AG20443 (cell line): ENCODE measurements at regions not wholly inside any gene's neighbourhood (a gene's known extent, or its start where the extent isn't known, plus 50 kb on each side); places are given as distances from the start of the nearest gene placed in this dataset.

Source experiments
- DNase-seq: peaks from one replicate; pipeline ENCODE4 v3.0.0; 2012; ENCODE audit warnings: low spot score, mixed read lengths

DNA sequence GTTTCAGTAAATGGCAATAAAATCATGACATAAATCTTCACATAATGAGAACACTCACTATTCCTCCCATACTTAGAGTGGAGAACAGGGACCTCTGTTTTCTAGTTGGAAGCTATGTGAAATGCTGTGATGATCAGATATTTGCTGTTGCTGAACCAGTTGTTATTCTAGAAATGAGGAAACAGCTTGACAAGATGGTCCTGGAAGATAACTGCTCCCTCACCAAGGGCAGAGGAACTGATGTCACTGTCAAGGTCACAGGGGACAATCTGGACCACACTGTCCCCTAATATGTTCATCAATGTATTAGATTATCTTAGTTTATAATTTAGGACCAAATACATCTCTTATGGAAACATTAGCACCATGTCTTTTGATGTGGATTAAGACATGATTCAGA lies 1173.3 kb downstream of the PCDH17 start:
- no peak for DNase-seq

DNA sequence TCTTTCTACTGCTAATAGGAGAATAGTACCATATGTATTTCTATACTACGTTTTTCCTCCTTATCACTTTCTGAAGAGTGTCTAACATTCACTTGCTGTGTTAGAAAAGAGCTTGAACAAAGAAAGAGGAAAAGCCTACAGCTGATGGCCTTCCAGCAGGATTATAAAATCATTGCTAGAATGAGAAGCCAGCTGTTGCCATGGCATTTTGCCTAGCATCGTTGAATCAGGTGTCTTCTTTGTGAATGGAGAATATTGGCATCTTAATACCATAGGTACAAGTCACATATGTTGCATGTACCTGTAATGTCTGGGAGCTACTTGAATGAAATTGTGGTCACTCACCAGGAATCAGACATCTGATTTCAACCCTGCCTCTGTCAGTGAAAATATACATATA lies 1174.9 kb downstream of the PCDH17 start:
- no peak for DNase-seq

DNA sequence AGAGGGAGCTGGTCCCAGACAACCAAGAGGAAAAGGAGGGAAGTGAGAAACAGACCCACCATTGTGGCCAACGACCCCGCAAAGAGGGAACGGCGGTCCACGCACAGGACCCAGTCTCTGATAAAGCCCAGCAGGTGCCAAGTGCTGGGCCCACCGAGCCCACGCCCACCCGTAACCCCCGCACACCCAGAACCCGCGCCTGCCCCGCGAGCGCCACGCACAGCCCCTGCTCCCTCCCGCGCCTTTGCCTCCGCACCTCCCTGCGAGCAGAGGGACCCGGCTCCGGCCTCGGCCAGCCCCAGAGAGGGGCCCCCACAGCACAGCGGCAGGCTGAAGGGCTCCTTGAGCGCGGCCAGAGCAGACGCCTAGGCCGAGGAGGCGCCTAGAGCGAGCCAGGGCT lies 1192.2 kb downstream of the PCDH17 start:
- DNase-seq, result no peak

DNA sequence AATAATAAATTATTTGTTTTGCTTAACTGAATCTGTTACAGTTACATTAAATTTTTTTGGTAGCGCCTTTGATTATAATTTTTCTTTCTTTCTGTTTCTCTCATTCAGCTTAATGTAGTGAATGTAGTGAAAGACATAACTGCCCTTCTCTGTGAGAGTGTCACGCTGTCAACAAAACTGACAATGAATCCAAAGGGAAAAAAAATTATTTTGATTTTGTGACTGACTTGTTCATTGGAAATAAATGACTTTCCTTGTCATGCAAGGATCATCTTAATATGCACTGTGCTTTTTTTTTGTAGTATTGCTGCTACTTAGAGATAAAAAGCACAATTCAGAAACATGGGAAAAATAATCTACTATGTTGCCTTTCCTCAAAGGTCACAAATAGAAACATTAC lies 1196.4 kb downstream of the PCDH17 start:
- DNase-seq, result no peak

DNA sequence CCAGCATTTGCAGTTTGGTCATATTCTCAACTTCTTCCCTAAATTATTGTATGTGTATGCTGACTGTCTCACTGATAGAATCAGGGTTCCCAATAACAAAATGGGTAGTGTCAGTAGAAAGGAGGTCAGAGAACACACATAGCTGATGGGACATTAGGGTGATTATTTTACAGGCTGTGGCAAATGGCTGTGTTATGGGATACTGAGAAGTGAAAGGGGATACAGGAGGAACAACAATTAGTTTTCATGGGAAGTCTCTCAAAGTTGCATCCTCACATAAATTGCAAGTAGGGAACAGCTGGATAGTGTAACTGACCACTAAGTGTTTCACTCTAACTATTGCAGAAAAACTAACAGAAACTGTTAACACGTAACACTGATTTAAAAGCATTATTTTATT lies 1199.3 kb downstream of the PCDH17 start:
- DNase-seq, result no peak

DNA sequence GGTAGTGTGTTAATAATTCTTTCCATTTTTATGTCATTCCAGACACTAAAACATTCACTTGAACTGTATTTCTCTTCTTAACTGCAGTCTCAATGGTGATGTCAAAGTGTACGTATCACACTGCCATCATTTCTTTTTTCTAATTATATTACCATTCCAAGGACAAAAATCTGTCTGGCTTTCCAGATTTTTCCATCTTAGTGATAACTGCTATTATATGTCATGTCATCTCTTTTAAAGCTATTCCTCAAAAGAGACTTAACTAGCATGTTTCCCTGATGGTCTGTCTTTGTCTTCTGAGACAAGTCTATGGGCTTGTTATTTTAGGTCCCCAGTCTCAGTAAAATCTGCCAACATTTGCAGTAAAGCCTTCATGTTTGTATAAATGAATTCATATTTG lies 1207.1 kb downstream of the PCDH17 start:
- no peak for DNase-seq

DNA sequence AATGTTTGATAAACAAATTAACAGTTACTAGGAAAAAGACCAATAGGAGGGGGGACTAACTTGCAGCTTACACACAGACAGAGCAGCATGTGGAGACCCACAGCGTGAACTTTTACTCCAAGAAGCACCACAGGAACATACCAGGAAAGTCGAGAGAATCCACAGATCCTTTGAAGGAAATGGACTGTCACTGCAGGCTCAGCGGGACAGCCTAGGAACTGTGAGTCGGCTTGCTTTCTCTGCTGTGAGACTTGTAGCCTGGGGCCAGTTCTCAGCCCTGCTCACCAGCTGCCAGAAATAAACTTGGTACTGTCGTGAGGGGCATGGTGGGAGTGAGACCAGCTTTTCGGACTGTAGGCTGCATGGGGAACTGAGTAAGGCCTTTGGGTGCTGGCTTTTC lies 1211.5 kb downstream of the PCDH17 start:
- DNase-seq, result no peak

DNA sequence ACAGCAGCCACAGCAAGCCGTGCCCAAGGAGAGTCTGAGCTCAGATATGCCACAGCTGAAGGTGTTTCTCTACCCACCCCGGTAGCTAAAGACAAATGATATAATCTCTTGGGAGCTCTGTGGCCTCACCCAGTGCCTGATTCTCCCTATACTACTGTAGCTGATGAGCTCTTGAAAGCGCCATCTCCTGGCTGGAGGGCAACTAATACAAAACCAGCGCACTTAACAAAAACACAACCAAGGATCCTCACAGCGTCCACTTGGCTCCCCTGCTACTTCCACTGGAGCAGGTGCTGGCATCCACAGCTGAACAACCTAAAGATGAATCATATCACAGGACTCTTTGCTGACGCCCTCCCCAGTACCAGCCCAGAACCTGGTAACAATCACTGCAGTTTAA lies 1212.0 kb downstream of the PCDH17 start:
- no peak for DNase-seq

DNA sequence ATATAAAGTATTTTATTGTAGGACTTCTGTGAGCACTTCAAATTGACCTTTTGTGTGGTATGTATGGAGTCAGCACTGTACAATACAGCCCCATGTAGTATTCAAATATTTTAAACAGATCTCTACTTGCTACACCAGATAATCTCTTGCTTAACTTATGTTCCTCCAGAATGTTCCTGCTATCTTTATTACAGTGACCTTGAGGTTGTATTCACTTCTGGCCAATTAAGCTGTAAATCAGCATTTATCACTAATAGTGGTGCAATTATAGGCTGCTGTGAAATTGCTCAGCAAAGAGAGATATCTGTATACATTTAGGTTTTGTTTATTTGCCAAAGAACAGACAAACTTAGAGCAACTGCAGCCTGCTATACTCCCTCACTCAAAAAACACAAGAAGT lies 1218.6 kb downstream of the PCDH17 start:
- no peak for DNase-seq

DNA sequence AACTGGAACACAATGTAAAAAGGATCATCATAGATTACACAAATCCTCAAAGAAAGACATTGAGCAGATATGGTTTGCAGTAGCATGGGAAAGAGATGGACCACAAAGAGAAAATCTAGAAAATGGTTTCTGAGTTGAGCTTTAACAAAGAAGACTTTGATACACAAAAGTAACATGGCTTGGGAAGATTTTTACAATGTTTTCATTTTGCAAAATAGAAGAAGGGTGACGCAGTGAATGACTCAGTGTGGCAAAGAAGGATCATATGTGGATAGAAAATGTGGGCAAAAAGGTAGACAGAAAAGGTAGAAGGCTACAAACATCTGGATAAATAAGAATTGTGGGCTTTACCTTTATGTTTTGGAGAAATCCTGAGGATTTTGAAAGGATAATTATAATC lies 1220.5 kb downstream of the PCDH17 start:
- no peak for DNase-seq

DNA sequence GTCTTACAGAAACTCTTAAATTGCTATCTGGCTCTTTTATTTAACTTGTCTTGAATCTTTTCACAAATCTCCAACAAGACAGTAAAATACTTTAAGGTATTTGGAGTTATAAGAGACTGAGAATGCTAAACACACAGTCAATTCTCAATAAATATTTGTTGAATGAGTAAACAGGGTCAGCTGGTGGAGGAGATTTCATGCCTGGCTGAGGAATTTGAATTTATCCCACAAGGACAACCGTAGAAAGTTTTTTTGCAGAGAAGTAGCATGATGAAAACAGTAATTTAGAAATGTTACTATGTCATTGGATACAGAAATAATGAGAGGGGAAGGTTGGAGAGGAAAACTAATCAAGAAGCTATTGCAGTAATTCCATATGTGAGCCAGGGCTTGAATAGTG lies 1223.7 kb downstream of the PCDH17 start:
- DNase-seq, result peak; percentile 30

DNA sequence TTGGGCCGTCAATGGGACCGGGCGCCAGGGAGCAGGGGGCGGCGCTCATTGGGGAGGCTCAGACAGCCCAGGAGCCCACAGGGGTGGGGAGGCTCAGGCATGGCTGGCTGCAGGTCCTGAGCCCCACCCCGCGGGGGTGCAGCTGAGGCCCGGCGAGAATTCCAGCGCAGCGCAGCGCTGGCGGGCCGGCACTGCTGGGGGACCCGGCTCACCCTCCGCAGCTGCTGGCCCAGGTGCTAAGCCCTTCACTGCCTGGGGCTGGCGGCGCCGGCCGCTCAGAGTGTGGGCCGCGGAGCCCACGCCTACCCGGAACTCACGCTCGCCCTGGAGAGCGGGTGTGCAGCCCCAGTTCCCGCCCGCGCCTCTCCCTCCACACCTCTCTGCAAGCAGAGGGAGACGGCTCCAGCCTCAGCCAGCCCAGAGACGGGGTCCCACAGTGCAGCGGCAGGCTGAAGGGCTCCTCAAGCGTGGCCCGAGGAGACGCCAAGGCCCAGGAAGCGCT lies 1227.4 kb downstream of the PCDH17 start:
- no peak for DNase-seq

DNA sequence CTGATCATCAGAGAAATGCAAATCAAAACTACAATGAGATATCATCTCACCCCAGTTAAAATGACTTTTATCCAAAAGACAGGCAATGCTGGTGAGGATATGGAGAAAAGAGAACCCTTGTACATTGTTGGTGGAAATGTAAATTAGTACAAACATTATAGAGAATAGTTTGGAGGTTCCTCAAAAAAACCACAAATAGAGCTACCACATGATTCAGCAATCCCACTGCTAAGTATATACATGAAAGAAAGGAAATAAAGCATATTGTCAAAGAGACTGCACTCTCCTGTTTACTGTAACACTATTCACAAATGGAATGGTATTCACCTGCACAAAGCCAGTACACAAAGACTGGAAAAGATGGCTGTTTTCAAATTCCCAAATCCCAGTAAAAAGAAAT lies 1233.7 kb downstream of the PCDH17 start:
- DNase-seq, result no peak

DNA sequence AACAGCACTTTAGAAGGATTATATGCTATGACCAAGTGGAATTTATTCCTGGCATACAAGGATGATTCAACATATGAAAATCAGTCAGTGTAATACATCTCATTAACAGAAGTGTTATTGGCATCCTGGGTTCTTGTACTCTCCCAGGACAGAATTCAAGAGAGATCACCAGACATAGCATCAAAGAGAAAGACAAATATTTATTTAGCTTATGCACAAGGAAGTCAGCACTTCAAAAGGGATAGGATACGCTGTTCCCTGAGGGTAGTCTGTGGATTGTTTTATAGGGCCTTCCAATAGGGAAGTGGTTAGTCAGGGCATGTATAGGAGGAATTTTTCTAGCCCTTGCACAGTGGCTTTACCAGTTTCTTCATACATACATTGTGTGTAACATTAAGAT lies 1238.0 kb downstream of the PCDH17 start:
- DNase-seq, result no peak

DNA sequence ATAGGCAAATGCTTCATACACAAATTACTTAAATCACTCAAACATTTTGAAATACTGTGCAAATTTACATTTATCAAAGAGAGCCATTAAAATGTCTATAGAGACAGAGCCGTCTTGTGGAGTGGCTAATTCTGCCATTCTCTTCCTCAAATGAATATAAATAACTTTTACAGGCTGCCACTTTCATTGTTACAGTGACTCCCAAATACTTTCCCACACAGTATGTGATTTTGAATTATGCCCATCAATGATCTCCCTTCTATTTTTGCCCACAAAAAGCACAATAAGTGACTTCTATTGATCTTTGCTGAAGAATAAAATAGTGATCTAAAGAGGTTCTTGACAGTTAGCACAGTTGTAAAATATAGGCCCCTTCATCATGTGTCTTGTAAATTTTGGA lies 1244.9 kb downstream of the PCDH17 start:
- DNase-seq, result no peak

DNA sequence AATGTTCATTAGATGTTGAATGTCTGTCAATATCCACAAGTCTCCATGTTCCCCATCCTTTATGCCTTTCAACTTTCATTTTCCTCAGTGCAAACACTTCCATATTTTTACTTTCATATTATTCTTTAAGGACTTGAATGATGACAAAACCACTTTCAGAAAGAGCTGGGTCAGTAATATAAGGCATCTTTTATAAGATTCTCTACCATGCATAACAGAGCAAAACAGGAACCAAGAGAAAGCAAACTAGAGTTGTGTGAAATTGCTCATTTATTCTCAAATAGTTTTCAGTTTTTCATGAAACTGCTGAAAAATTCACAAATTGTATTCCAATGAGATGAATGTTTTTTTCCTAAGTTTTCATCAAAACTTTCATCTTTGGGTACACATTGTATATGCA lies 1247.6 kb downstream of the PCDH17 start:
- DNase-seq, result no peak

DNA sequence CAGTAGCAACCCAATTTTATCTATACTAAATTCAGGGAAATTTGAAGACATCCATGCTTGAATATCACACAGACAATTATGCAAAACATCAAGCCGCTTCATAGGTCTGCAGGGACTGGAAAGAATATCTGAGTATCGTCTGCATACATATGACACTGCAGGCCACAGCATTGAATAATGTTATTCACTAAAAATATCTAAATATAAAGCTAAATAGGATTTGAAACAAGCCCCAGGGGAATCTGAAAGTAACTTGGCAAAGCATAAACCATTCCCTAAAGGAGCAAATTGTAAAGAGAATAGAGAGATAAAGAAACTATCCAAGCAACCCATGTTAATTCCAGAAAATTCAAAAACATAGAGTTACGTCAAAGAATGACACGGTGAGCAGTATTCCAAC lies 1251.0 kb downstream of the PCDH17 start:
- no peak for DNase-seq

DNA sequence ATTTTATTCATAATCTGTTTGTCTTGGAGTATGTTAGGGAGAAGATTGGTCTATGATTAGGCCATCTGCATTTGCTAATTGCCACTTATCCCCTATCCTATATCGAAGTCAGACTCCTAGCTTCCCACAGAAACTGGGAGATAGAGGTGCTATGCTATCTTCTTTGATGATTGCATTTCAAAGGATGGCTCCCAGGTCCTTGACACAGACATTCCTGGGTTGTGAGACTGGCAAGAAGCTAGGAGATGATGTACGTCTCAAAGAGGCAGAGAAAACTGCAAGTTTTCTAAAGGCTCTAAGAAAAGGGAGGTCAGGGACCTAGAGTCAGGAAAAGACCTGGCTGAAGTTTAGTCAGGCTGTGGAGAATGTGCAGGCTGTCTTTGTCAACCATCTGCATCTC lies 1251.9 kb downstream of the PCDH17 start:
- DNase-seq, result no peak

DNA sequence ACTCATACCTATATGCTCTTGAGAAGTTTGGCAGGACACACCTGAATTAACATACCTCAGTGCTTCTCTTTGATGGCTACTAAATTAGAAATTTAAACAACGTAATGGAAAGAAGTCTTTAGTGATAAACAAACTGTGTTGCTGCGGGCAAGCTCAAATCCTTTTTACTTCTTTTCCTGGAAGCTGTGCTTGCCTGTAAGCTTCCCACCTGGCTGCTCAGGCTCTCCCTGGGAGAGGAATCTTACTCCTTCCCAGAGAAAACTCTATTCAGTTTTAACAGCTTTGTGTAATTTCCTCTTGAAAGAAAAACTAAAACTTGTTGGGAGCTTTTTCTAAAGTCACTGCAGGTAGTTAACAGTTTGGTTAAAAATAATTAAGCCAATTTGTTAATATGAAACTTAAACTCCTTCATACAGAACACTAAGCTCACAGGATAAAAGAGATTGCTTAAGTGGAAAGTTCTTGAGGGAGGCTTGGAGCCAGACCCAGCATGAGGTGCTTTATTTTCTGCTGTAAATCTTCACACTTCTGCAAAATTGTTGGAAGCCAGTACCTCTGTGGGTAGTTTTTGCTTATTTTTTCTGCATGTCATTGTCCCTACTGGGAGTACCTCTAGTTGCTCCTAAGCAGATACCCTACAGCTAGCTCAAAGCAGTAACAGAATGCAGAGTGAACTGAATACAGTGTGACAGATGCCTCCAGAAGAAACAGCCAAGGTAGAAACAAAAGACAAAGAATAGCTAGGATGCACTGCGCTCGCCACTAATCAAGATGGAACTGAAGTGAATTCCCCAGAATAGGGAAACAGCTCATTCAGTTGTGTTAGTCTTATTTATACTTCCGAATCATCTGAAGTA lies 1253.0 kb downstream of the PCDH17 start:
- no peak for DNase-seq

DNA sequence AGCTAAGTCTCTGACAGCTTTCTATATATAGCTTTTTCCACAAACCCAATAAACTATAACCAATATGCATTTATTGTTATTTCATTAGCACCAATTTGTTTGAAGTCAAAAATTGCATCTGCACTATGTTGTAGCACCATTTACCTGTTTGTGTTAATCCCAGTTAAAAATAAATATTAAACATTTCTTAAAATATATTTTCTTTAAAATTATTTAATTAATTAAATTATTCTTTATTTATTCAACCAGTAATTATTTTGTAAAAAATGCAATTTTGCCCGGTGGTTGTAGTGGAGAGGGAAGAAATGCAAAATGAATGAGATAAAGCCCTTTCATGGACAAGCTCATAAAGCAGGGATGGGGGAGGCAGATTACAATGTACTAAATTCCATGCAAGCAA lies 1257.9 kb downstream of the PCDH17 start:
- no peak for DNase-seq

DNA sequence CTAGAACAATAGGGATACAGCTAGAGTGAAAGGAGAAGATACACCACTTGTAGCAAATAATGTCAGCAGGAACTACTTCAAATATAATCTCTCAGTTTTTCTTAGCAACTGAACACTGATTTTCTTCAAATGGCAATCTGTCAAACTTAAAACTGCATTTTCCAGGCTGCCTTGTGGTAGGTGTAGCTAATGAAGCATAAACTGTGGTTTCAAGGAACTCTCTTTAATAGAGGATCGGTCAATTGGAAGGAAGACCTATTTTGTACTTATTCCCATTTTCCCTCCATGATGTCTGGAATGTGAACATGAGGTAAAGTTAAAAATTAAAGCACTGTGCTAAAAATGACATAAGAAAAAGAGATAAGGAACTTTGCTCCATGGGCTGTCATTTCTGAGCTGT lies 1261.9 kb downstream of the PCDH17 start:
- DNase-seq, result no peak

DNA sequence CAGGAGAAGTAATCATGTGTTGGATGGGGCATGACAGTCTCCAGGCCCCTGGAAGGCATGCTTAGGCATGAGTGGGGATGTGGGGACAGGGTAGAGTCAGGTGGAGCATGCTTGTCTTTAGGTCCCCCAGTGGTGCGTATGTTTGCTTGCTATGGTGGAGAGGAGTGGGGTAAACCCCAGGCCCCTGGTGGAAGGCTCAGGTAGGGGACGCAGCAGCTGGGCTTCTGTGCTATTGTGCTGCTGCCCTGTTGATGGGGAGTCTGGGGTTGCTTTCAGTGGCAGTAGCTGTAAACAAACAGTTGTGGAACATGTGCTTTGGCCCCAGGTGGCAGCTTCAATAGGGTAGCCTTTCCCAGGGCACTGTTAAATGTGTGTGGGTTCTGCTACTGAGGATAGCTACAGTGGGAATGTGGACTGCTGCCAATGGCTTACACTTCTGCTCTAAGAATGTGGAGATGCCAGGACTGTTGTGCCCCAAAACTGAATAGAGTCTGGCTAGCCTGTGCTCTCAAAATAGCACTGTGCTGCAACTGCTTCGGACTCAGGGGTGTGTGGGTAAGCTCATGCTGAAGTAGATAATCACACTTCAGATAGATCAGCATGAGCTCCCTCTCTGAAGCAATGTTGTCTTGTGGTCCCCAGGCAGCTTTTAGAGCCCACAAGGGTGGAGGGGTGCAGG lies 1257.3 kb downstream of the DIAPH3 start:
- no peak for DNase-seq

DNA sequence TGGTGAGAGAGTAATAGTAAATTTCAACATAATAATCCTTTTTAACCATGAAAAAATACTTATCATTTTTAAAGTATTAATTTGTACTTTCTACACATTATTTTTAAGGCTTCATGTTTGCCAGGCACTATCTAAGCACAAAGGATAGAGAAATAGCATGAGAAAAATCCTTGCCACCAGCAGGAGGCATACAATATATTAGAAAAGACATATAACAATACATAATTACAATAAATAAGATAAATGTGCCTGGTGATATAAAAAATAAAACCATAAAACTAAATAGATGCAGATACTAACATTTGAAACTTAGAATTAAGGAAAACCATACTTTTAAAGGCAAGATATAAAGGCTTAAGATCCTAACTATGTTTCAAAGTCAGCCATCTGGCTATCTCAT lies 1256.4 kb downstream of the DIAPH3 start:
- DNase-seq, result no peak
